ENCODE measurements at regions not wholly inside any gene's neighbourhood (a gene's known extent, or its start where the extent isn't known, plus 50 kb on each side); places are given as distances from the start of the nearest gene placed in this dataset.
"Not testable (repeated sequence)": the region's sequence is repeated elsewhere in the genome, so short reads cannot be mapped to it uniquely, and the experiment has no call there.

- no peak overlapping the region for H3K4me3 ChIP-seq (ENCODE audit: low read depth, low read length, poor library complexity, severe bottlenecking)
- H3K9me3 ChIP-seq (ENCODE audit: low read length), result no peaks in the 10 kb centered on the region
- no peaks in the 10 kb centered on the region for H3K4me1 ChIP-seq (ENCODE audit: insufficient read depth, low read length, severe bottlenecking)
- no peaks in the 10 kb centered on the region for H3F3A ChIP-seq (ENCODE audit: insufficient read depth, low read length)
- H3K36me3 ChIP-seq (ENCODE audit: insufficient read depth, low read length), result no peaks in the 10 kb centered on the region
- H4K20me1 ChIP-seq (ENCODE audit: insufficient read depth, low read length), result no peaks in the 10 kb centered on the region
- H3K9ac ChIP-seq (ENCODE audit: low read length), result no peak overlapping the region
- H3K9me2 ChIP-seq (ENCODE audit: low read depth, low read length), result no peaks in the 10 kb centered on the region
- no peak overlapping the region for H3K27ac ChIP-seq (ENCODE audit: low read depth, low read length, poor library complexity, severe bottlenecking)
- TF ChIP-seq EZH2 (IDR thresholded peaks at IDR 0.05; ENCODE audit: borderline replicate concordance, low read length), result no peak
- TF ChIP-seq CTCF (IDR thresholded peaks at IDR 0.05; ENCODE audit: low read length), result no peak
- H3K4me2 ChIP-seq (ENCODE audit: low read length), result no peak overlapping the region
- no peaks in the 10 kb centered on the region for H3K79me2 ChIP-seq (ENCODE audit: insufficient read depth, low read length)
- no peak overlapping the region for H2AFZ ChIP-seq (ENCODE audit: low read length)
- no peaks in the 10 kb centered on the region for H3K27me3 ChIP-seq (ENCODE audit: insufficient read depth, low read length)
These were observed 290.2 kb upstream of the KLF4 start for GRCh38 chr9:107779731-107780130.

GRCh38 chr9:107778661-107779060 is 289.1 kb upstream of the KLF4 start:
- Histone ChIP-seq H2AFZ (ENCODE audit: low read length) (no peak overlapping the region), H3K27me3 (ENCODE audit: insufficient read depth, low read length) (no peaks in the 10 kb centered on the region), H3K79me2 (ENCODE audit: insufficient read depth, low read length) (no peaks in the 10 kb centered on the region), H3F3A (ENCODE audit: insufficient read depth, low read length) (no peaks in the 10 kb centered on the region), H3K27ac (ENCODE audit: low read depth, low read length, poor library complexity, severe bottlenecking) (no peak overlapping the region), H3K36me3 (ENCODE audit: insufficient read depth, low read length) (no peaks in the 10 kb centered on the region), H3K9me2 (ENCODE audit: low read depth, low read length) (no peaks in the 10 kb centered on the region), H3K4me2 (ENCODE audit: low read length) (no peak overlapping the region), H3K9me3 (ENCODE audit: low read length) (no peaks in the 10 kb centered on the region), H3K4me3 (ENCODE audit: low read depth, low read length, poor library complexity, severe bottlenecking) (no peak overlapping the region), H4K20me1 (ENCODE audit: insufficient read depth, low read length) (no peaks in the 10 kb centered on the region), H3K9ac (ENCODE audit: low read length) (no peak overlapping the region), H3K4me1 (ENCODE audit: insufficient read depth, low read length, severe bottlenecking) (no peaks in the 10 kb centered on the region)
- TF ChIP-seq CTCF (IDR thresholded peaks at IDR 0.05; ENCODE audit: low read length), result no peak
- no peak for TF ChIP-seq EZH2 (IDR thresholded peaks at IDR 0.05; ENCODE audit: borderline replicate concordance, low read length)

- H4K20me1 ChIP-seq (ENCODE audit: insufficient read depth, low read length); H3F3A ChIP-seq (ENCODE audit: insufficient read depth, low read length); H3K27me3 ChIP-seq (ENCODE audit: insufficient read depth, low read length): not testable (repeated sequence)
These were observed 284.5 kb upstream of the KLF4 start for GRCh38 chr9:107774099-107774498.

GRCh38 chr9:107772988-107773387 is 283.4 kb upstream of the KLF4 start:
- H3K27me3 ChIP-seq (ENCODE audit: insufficient read depth, low read length), result no peaks in the 10 kb centered on the region
- H3K27ac ChIP-seq (ENCODE audit: low read depth, low read length, poor library complexity, severe bottlenecking), result no peak overlapping the region
- no peak overlapping the region for H2AFZ ChIP-seq (ENCODE audit: low read length)
- no peaks in the 10 kb centered on the region for H3K9me3 ChIP-seq (ENCODE audit: low read length)
- no peak overlapping the region for H3K9ac ChIP-seq (ENCODE audit: low read length)
- no peaks in the 10 kb centered on the region for H3K79me2 ChIP-seq (ENCODE audit: insufficient read depth, low read length)
- no peak overlapping the region for H3K4me3 ChIP-seq (ENCODE audit: low read depth, low read length, poor library complexity, severe bottlenecking)
- H4K20me1 ChIP-seq (ENCODE audit: insufficient read depth, low read length), result no peaks in the 10 kb centered on the region
- no peak overlapping the region for H3K4me2 ChIP-seq (ENCODE audit: low read length)
- H3K36me3 ChIP-seq (ENCODE audit: insufficient read depth, low read length), result no peaks in the 10 kb centered on the region
- no peaks in the 10 kb centered on the region for H3K9me2 ChIP-seq (ENCODE audit: low read depth, low read length)
- H3F3A ChIP-seq (ENCODE audit: insufficient read depth, low read length), result no peaks in the 10 kb centered on the region
- no peaks in the 10 kb centered on the region for H3K4me1 ChIP-seq (ENCODE audit: insufficient read depth, low read length, severe bottlenecking)
- no peak for TF ChIP-seq EZH2 (IDR thresholded peaks at IDR 0.05; ENCODE audit: borderline replicate concordance, low read length)
- no peak for TF ChIP-seq CTCF (IDR thresholded peaks at IDR 0.05; ENCODE audit: low read length)

More at GRCh38 chr9:107774099-107774498, 284.5 kb upstream of the KLF4 start:
- H3K4me2 ChIP-seq (ENCODE audit: low read length); H3K36me3 ChIP-seq (ENCODE audit: insufficient read depth, low read length); H3K9me2 ChIP-seq (ENCODE audit: low read depth, low read length); H3K9ac ChIP-seq (ENCODE audit: low read length); H3K9me3 ChIP-seq (ENCODE audit: low read length); H3K4me1 ChIP-seq (ENCODE audit: insufficient read depth, low read length, severe bottlenecking); H2AFZ ChIP-seq (ENCODE audit: low read length); H3K79me2 ChIP-seq (ENCODE audit: insufficient read depth, low read length); H3K27ac ChIP-seq (ENCODE audit: low read depth, low read length, poor library complexity, severe bottlenecking); H3K4me3 ChIP-seq (ENCODE audit: low read depth, low read length, poor library complexity, severe bottlenecking): not testable (repeated sequence)

Measured in OCI-LY1 (cell line).